SK-N-SH (cell line): ENCODE measurements at regions not wholly inside any gene's neighbourhood (a gene's known extent, or its start where the extent isn't known, plus 50 kb on each side); places are given as distances from the start of the nearest gene placed in this dataset.

Experiments
- CTCF ChIA-PET: fragments of 300-600, 350-600 bp; formaldehyde crosslinking; extraction: SDS; loops from one replicate; lab custom pipeline; 2021; lab: Yijun Ruan, JAX
- POLR2A ChIA-PET: fragments of 350-600 bp; sonication (Branson Sonifier 250); formaldehyde crosslinking; extraction: SDS; loops from one replicate; lab custom pipeline; 2020; ENCODE audit warnings: antibody characterized with exemption, inconsistent platforms; lab: Yijun Ruan, JAX
- DNase-seq: peaks from one replicate; pipeline ENCODE4 v3.0.0; 2012
- H2AFZ ChIP-seq: fragments of 200-600 bp; sonication (generic); 2 replicates; pipeline ENCODE4 v1.8.1; 2016; ENCODE audit warnings: antibody characterized with exemption, mild to moderate bottlenecking, low read depth
- H3F3A ChIP-seq: fragments of 200-600 bp; sonication (generic); replicated peaks from 2 replicates; pipeline ENCODE3; 2016; ENCODE audit warnings: antibody characterized with exemption, mild to moderate bottlenecking; ENCODE audit not compliant: insufficient read depth
- H3K27ac ChIP-seq, 2 experiments: fragments of 200-500 bp in 1 of 2; fragments of 200-600 bp in 1 of 2; sonication (Bioruptor generic) in 1 of 2; sonication (generic), shearing (Covaris generic) in 1 of 2; 2 replicates each; pipeline versions ENCODE4 v1.5.1 to v1.6.1; 2014 to 2016; ENCODE audit warnings: low read depth in 2 of 2, inconsistent platforms in 1 of 2, low read length in 1 of 2, mild to moderate bottlenecking in 1 of 2, mixed read lengths in 1 of 2
- H3K27me3 ChIP-seq: fragments of 200-600 bp; sonication (generic), shearing (Covaris generic); 2 replicates; pipeline ENCODE4 v1.6.1; 2016; ENCODE audit warnings: mixed run types; ENCODE audit not compliant: insufficient read depth
- H3K36me3 ChIP-seq, 2 experiments: fragments of 200-500 bp in 1 of 2; fragments of 200-600 bp in 1 of 2; sonication (Bioruptor generic) in 1 of 2; sonication (generic) in 1 of 2; replicated peaks in 1 of 2; 2 replicates each; pipeline versions ENCODE3 to v1.5.1; 2014 to 2016; ENCODE audit warnings: low read length in 1 of 2, mild to moderate bottlenecking in 1 of 2; ENCODE audit not compliant: insufficient read depth in 2 of 2, control insufficient read depth in 1 of 2
- H3K4me1 ChIP-seq, 2 experiments: fragments of 200-500 bp in 1 of 2; fragments of 200-600 bp in 1 of 2; sonication (Bioruptor generic) in 1 of 2; sonication (generic), shearing (Covaris generic) in 1 of 2; 2 replicates each; pipeline versions ENCODE4 v1.5.1 to v1.6.1; 2014 to 2016; ENCODE audit warnings: low read depth in 1 of 2, low read length in 1 of 2, mixed run types in 1 of 2; ENCODE audit not compliant: insufficient read depth in 2 of 2, control insufficient read depth in 1 of 2
- H3K4me2 ChIP-seq: fragments of 200-600 bp; sonication (generic), shearing (Covaris generic); 2 replicates; pipeline ENCODE4 v1.6.1; 2017; ENCODE audit warnings: mixed run types
- H3K4me3 ChIP-seq, 2 experiments: fragments of 200-500 bp in 1 of 2; fragments of 200-600 bp in 1 of 2; sonication (Bioruptor generic) in 1 of 2; sonication (generic), shearing (Covaris generic) in 1 of 2; 2 replicates each; pipeline versions ENCODE4 v1.5.1 to v1.8.1; 2014 to 2016; ENCODE audit warnings: low read depth in 2 of 2, inconsistent platforms in 1 of 2, low read length in 1 of 2, mild to moderate bottlenecking in 1 of 2, mixed read lengths in 1 of 2, moderate library complexity in 1 of 2
- H3K79me2 ChIP-seq: fragments of 200-600 bp; sonication (generic); 2 replicates; pipeline ENCODE4 v1.8.1; 2017; ENCODE audit warnings: mild to moderate bottlenecking; ENCODE audit not compliant: insufficient read depth
- H3K9ac ChIP-seq: fragments of 200-600 bp; sonication (generic); 2 replicates; pipeline ENCODE4 v1.6.1; 2017; ENCODE audit warnings: mixed run types
- H3K9me2 ChIP-seq: fragments of 200-600 bp; sonication (generic); 2 replicates; pipeline ENCODE4 v1.6.1; 2017; ENCODE audit warnings: mixed run types
- H3K9me3 ChIP-seq: fragments of 200-600 bp; sonication (generic); 2 replicates; pipeline ENCODE4 v1.6.1; 2017; ENCODE audit warnings: mixed run types, mild to moderate bottlenecking, moderate library complexity
- H4K20me1 ChIP-seq: fragments of 200-600 bp; sonication (generic); 2 replicates; pipeline ENCODE4 v1.6.1; 2017; ENCODE audit warnings: mild to moderate bottlenecking, mixed run types; ENCODE audit not compliant: insufficient read depth
- CHD2 ChIP-seq: fragments of 150-350 bp; IDR thresholded peaks from 2 replicates; pipeline ENCODE4 v1.6.1; 2018; ENCODE audit warnings: low read length; ENCODE audit not compliant: partially characterized antibody
- ELF1 ChIP-seq: IDR thresholded peaks from 2 replicates; pipeline ENCODE4 v1.4.0; 2012
- EP300 ChIP-seq, 2 experiments: IDR thresholded peaks; 2 replicates each; pipeline versions ENCODE4 v1.4.0 to v1.6.1; 2012; ENCODE audit warnings: borderline replicate concordance in 1 of 2, low read depth in 1 of 2, low read length in 1 of 2
- FOSL2 ChIP-seq: IDR thresholded peaks from 2 replicates; pipeline ENCODE4 v1.4.0; 2012; ENCODE audit warnings: low read depth, mild to moderate bottlenecking, moderate library complexity, borderline replicate concordance
- GATA2 ChIP-seq: sonication (generic); formaldehyde crosslinking; IDR thresholded peaks from 2 replicates; pipeline ENCODE4 v1.5.0; 2020; ENCODE audit warnings: mild to moderate bottlenecking, missing genetic modification reagents
- MEF2A ChIP-seq: IDR thresholded peaks from 2 replicates; pipeline ENCODE4 v1.4.0; 2012; ENCODE audit warnings: low read depth, borderline replicate concordance
- MXI1 ChIP-seq: IDR thresholded peaks from 2 replicates; pipeline ENCODE4 v1.6.1; 2012; ENCODE audit warnings: mild to moderate bottlenecking, low read depth, low read length, improper control_type of control experiment
- NFIC ChIP-seq: IDR thresholded peaks from 2 replicates; pipeline ENCODE4 v1.4.0; 2012; ENCODE audit warnings: borderline replicate concordance
- POLR2AphosphoS5 ChIP-seq: IDR thresholded peaks from 2 replicates; pipeline ENCODE4 v1.6.1; 2012; ENCODE audit warnings: low read depth, low read length
- RAD21 ChIP-seq: IDR thresholded peaks from 2 replicates; pipeline ENCODE4 v1.6.1; 2012; ENCODE audit warnings: mild to moderate bottlenecking, low read length
- RFX5 ChIP-seq: IDR thresholded peaks from 2 replicates; pipeline ENCODE4 v1.6.1; 2012; ENCODE audit warnings: mild to moderate bottlenecking, improper control_type of control experiment, low read length
- RXRA ChIP-seq: IDR thresholded peaks from 2 replicates; pipeline ENCODE4 v1.4.0; 2012; ENCODE audit warnings: low read depth, mild to moderate bottlenecking, borderline replicate concordance
- SIN3A ChIP-seq: IDR thresholded peaks from 2 replicates; pipeline ENCODE4 v1.6.1; 2012; ENCODE audit warnings: low read depth, mild to moderate bottlenecking, low read length, moderate library complexity, borderline replicate concordance
- TCF12 ChIP-seq: IDR thresholded peaks from 2 replicates; pipeline ENCODE4 v1.4.0; 2012
- YY1 ChIP-seq: IDR thresholded peaks from 2 replicates; pipeline ENCODE4 v1.4.0; 2012; ENCODE audit warnings: low read depth, mild to moderate bottlenecking
- WGBS: methylation state at CpG from one replicate; pipeline ENCODE4 v1.1.6; 2017; ENCODE audit warnings: low lambda C conversion rate; 5-methylcytosine and 5-hydroxymethylcytosine counted together
- TF ChIP-seq, protein P1 (sequence below): fragments of 200-600 bp; sonication (generic); IDR thresholded peaks from 2 replicates; pipeline ENCODE4 v1.6.1; 2017; ENCODE audit warnings: antibody characterized with exemption, mild to moderate bottlenecking, moderate library complexity
- TF ChIP-seq, protein P2 (sequence below): IDR thresholded peaks from 2 replicates; pipeline ENCODE4 v1.4.0; 2012; ENCODE audit warnings: low read depth, borderline replicate concordance
- TF ChIP-seq, protein P3 (sequence below): IDR thresholded peaks from 2 replicates; pipeline ENCODE4 v1.4.0; 2012; ENCODE audit warnings: low read depth, borderline replicate concordance
- TF ChIP-seq, protein P4 (sequence below): IDR thresholded peaks from 2 replicates; pipeline ENCODE4 v1.4.0; 2012; ENCODE audit warnings: low read depth

DNA sequence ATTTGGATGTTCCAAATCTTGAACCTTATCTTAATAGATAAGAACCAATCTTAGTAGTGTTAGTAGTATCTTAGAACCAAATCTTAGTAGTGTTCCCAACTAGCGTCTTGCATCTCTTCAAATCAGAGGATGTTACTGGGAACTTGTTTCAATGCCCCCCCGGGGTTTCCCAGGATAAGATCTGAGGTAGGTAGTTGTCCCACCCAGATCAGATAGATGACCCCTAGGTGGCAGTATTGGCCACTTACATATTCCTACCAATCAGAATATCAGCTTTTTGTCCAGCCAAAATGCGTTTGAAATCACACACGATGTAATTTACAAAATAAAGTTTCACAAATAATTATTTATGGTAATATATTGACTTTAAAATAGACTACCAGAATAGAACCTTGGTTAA, 314.8 kb downstream of the MBD2 start (continued):
- TF ChIP-seq, protein P1, sequence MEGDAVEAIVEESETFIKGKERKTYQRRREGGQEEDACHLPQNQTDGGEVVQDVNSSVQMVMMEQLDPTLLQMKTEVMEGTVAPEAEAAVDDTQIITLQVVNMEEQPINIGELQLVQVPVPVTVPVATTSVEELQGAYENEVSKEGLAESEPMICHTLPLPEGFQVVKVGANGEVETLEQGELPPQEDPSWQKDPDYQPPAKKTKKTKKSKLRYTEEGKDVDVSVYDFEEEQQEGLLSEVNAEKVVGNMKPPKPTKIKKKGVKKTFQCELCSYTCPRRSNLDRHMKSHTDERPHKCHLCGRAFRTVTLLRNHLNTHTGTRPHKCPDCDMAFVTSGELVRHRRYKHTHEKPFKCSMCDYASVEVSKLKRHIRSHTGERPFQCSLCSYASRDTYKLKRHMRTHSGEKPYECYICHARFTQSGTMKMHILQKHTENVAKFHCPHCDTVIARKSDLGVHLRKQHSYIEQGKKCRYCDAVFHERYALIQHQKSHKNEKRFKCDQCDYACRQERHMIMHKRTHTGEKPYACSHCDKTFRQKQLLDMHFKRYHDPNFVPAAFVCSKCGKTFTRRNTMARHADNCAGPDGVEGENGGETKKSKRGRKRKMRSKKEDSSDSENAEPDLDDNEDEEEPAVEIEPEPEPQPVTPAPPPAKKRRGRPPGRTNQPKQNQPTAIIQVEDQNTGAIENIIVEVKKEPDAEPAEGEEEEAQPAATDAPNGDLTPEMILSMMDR, result peak; percentile 58
- TF ChIP-seq GATA2 (CRISPR knock-in tag) (no peak), RAD21 (peak; percentile 14; the same call in 1 of the 2 replicates), NFIC (no peak), MEF2A (no peak)

DNA sequence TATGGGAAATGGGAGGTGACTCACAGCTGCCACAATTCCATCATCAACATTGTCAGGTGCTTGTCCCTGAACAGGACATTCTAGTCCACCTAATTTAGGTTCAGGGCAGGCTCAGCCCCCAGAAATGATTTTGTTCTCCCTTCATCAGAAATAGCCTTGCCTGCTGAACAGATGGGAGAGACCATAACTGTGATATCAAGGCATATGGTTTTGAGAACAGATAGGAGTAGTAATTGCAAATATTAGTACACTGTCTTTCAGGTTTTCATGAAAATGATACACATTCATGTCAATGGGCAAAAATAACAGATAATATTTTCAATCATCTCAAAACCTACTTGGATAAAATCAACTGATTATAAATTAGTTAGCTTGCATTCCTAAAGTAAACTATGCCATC, 316.5 kb downstream of the MBD2 start:
- Histone ChIP-seq H3K4me1 (no peaks in the 10 kb centered on the region), H3K9ac (no peak overlapping the region), H3K36me3 (no peaks in the 10 kb centered on the region), H3K4me3 (no peak overlapping the region), H2AFZ (no peak overlapping the region), H3K79me2 (no peaks in the 10 kb centered on the region), H3K27ac (no peak overlapping the region), H3K9me2 (no peaks in the 10 kb centered on the region), H3K27me3 (no peaks in the 10 kb centered on the region), H4K20me1 (no peaks in the 10 kb centered on the region), H3K4me2 (no peak overlapping the region), H3K9me3 (no peaks in the 10 kb centered on the region), H3F3A (no peaks in the 10 kb centered on the region)
- DNase-seq, result no peak
- ChIA-PET CTCF (interaction anchor here (1.0 kb wide), 1 partner anchor 212 kb away, joined by 5 read pairs; no protein-coding TSS in a partner anchor), POLR2A (no interaction called here)
- TF ChIP-seq, protein P2, sequence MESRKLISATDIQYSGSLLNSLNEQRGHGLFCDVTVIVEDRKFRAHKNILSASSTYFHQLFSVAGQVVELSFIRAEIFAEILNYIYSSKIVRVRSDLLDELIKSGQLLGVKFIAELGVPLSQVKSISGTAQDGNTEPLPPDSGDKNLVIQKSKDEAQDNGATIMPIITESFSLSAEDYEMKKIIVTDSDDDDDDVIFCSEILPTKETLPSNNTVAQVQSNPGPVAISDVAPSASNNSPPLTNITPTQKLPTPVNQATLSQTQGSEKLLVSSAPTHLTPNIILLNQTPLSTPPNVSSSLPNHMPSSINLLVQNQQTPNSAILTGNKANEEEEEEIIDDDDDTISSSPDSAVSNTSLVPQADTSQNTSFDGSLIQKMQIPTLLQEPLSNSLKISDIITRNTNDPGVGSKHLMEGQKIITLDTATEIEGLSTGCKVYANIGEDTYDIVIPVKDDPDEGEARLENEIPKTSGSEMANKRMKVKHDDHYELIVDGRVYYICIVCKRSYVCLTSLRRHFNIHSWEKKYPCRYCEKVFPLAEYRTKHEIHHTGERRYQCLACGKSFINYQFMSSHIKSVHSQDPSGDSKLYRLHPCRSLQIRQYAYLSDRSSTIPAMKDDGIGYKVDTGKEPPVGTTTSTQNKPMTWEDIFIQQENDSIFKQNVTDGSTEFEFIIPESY, result no peak
- TF ChIP-seq GATA2 (CRISPR knock-in tag) (no peak), MXI1 (no peak), CHD2 (no peak)
- TF ChIP-seq, protein P3, sequence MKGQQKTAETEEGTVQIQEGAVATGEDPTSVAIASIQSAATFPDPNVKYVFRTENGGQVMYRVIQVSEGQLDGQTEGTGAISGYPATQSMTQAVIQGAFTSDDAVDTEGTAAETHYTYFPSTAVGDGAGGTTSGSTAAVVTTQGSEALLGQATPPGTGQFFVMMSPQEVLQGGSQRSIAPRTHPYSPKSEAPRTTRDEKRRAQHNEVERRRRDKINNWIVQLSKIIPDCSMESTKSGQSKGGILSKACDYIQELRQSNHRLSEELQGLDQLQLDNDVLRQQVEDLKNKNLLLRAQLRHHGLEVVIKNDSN, result no peak

DNA sequence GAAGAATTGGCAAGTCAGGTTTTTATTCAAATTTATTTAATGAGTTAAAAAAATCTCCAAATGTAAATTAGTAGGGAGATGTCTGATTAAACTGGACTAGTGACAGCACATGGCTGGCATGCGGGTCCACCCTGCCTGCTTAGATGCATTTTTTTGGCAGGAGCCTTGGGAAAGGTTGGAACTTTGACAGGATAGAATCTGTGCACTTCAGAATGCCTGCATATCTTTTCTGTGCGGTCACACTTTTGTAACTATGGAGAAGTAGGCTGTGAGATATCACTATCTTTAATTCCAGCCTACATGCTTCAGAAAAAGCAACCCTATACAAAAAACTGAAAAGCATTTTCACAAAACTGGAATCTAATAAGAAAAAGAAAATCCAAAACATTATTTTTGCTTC, 317.8 kb downstream of the MBD2 start:
- ChIA-PET POLR2A (no interaction called here), CTCF (no interaction called here)
- 35% methylated on average over 2 of the region's 2 CpGs for WGBS
- no peak overlapping the region for H3K4me3 ChIP-seq
- H3K27me3 ChIP-seq, result no peaks in the 10 kb centered on the region
- no peaks in the 10 kb centered on the region for H3K9me3 ChIP-seq
- no peaks in the 10 kb centered on the region for H3K36me3 ChIP-seq
- H3K4me2 ChIP-seq, result no peak overlapping the region
- H4K20me1 ChIP-seq, result no peaks in the 10 kb centered on the region
- no peaks in the 10 kb centered on the region for H3K9me2 ChIP-seq
- DNase-seq, result no peak
- no peak overlapping the region for H2AFZ ChIP-seq
- no peaks in the 10 kb centered on the region for H3K79me2 ChIP-seq
- no peak overlapping the region for H3K27ac ChIP-seq
- no peaks in the 10 kb centered on the region for H3K4me1 ChIP-seq
- H3K9ac ChIP-seq, result no peak overlapping the region
- no peaks in the 10 kb centered on the region for H3F3A ChIP-seq
- no peak for TF ChIP-seq FOSL2
- TF ChIP-seq YY1, result no peak
- no peak for TF ChIP-seq ELF1
- TF ChIP-seq RFX5, result no peak
- TF ChIP-seq, protein P2, result no peak
- TF ChIP-seq RXRA, result no peak
- no peak for TF ChIP-seq EP300 (IDR thresholded peaks at IDR 0.05; ENCODE audit: borderline replicate concordance in 1 of 2, low read depth in 1 of 2, low read length in 1 of 2)
- no peak for TF ChIP-seq SIN3A
- no peak for TF ChIP-seq TCF12
- TF ChIP-seq, protein P3, result no peak
- TF ChIP-seq, protein P4, sequence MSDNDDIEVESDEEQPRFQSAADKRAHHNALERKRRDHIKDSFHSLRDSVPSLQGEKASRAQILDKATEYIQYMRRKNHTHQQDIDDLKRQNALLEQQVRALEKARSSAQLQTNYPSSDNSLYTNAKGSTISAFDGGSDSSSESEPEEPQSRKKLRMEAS, result no peak
- TF ChIP-seq POLR2AphosphoS5, result no peak
